ENCODE measurements at regions not wholly inside any gene's neighbourhood (a gene's known extent, or its start where the extent isn't known, plus 50 kb on each side); places are given as distances from the start of the nearest gene placed in this dataset.

DNA sequence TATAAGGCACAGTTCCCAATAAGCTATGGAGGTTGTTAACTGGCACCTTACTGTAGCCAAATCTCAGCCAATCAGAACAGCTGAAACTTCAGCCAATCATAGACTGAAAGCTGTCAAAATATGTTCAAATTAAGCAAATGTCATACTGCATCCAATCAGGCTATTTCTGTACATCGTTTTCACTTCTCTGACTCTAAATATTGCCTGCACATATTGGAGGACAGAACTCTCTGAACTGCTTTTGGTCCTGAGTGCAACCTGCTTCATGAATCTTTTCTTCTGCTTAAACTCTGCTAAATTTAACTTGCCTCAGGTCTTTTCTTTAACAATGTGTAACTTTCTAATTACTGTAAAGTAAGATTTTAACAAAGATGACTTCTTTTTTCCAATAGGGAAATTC lies 1198.9 kb upstream of the PCDH7 start:
- no peak for DNase-seq

DNA sequence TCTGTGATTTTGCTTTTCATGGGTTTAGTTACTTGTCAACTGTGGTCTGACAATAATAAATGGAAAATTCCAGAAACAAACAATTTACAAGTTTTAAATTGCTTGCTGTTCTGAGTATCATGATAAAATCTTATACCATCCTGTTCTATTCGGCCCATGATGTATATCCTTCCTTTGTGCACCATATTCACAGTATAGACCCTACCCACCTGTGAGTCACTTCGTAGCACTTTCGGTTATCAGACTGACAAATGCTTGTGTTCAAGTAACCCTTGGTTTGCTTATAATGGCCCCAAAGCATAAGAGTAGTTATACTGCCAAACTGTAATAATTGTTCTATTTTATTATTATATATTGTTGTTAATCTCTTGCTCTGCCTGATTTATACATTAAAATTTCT lies 1183.4 kb upstream of the PCDH7 start:
- DNase-seq = no peak

DNA sequence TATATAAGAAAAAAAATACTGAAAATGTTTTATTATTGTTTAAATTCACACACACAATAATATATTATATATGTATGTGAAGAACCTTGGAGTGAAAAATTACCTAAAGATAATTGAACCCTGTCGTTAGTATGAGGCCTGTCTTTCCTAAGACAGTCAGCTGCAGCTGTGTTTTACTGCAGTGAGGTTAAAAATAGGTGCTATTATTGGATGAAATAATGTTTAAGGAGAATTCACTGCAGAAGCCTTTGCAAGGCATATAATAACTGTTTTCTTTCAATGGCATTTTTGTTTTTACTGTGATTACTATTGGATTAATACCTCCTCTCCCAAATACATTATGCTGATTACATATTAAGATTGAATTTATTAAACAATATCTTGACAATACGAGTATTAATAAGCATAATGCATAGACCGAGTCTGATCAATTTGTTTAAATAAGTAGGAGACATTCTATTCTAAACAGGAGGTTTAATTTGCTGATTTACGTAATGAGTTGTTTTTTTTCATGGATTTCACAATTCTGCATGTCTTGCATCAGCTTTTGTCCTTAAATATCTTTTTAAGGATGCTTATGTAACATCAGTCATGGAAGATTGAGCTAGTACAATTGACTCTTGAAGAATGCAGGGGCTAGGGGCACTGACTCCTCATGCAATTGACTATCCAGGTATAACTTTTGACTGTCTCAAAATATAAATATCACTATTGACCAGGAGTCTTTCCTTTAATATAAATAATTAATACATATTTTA lies 1181.1 kb upstream of the PCDH7 start:
- no peak for DNase-seq

DNA sequence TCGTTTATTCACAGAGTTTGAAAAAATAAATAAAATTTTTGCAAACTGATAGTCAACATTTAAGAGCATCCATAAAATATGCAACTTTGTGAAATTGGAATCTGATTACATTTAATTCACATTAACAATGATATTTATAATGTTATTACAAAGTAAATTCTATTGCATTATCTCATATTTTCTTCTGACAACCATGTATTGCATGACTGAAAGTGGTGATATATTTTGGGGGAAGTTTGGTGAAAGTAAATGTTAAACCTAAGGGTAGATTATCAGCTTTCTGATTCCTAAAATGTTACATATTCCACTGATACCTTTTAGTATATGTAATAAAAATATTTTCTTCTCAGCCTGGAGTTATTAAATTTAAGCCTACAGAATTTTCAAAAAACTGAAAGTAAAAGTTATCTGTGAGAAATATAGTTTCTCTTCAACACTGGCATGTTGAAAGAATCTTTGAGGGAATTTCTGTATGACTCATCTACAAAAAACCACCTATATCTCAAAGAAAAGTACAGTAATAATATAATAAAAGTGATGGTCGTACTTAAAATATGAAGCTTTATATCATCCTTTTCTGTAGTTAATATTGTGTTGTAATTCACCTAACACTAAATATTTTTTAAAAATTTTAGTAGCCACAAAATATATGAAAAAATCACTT lies 1179.6 kb upstream of the PCDH7 start:
- no peak for DNase-seq

DNA sequence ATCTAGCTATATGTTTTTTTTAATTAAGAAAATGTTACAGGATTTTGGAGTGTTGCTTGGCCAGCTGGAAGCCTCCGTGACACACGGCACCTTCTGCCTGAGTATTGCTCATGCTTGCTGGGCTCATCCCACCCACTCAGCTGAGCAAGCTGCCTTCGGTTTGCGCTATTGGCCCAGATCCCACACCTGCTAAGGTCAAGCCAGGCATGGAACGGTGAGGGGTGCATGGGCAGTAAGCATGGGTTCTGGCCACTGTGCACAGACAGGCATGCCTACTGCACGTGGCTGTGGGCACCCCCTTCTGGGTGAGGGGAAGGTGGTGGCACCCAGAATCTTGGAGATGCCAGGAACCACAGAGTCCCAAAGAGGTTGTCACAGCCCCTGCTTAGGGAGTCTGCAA lies 1178.4 kb upstream of the PCDH7 start:
- no peak for DNase-seq

DNA sequence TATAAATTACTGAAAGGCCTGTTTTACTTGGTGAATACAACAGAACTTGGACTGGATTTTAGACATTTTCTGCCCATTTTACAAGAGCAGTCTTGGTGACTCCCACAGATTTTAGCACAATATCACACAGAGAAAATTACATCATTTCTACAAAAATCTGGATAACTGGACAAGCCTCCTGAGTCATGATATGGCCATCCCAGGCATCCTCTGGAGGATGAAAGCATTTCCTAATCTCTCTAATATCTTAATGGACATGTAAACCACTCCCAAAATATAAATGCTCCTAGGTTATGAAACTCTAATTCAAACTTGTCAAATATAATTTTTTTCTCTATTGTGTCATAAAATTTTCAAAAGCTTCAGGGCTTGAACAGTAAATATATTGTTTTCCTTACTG lies 1170.8 kb upstream of the PCDH7 start:
- DNase-seq = no peak

DNA sequence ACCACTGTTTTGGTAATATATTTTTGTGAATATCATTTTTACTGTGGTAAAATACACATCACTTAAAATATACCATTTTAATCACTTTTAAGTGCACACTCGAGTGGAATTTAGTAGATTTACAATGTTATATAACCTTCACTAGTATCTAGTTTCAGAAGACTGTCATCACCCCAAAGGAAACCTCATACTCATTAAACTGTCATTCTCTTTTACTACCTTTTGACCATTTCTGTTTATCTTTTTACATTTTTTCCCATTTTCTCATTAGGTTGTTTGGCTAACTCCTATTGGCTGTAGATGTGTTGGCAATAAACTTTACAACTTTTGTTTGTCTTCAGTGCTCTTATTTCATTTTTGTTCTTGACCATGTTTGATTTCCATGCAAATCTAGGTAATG lies 1168.3 kb upstream of the PCDH7 start:
- no peak for DNase-seq

DNA sequence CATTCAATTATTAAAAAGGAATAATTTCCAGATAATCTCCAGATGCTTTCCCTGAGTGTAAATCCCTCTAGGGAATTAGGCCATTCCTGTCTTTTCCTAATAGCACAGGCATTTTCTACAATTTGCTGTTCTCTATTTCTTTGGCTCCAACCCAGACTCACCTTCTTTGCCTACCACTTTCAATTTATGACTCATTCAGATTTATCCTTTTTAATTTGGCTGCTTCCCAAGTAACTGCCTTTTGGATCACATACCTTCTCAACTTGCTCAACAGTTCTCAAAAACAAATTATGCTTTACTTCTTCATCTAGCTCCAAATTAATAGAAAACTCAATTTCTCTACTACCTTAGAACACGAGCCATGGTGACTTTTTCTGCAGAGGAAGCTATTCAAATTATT lies 1166.3 kb upstream of the PCDH7 start:
- no peak for DNase-seq

DNA sequence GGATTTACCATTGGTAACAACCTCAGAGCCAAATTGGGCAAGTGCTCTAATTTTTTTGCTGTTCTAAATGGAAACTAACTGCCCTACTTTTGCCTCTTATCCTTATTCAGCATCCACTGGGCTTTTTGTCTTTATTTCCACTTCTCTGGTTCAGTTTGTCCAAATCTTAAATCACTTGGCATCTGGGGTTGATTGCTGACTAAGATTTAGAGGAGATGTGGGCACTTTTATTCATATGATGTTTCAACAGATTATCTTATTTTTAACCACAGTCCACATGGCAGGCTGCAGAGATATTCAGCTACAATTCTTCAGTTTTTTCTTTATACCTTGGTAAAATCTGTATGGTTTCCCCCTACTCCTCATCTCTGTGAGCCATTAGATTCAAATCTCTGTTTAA lies 1161.4 kb upstream of the PCDH7 start:
- DNase-seq = no peak

DNA sequence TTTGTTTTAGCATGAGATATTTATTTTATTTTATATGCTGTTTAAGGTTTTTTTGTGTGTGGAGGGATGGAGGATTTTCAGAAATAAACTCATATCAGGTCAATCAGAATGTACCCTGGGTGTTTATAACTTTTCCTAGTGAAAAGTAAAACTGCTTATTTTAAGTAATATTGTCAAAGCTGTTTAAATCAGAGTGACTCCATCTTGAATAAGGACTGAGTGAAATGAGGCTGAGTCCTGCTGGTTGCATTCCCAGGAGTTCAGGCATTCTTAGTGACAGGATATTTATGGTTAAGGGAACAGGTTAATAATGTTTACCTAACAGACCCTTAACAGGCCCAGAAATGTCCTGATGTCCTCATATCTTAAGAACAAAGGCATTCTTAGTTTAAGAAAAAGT lies 1160.9 kb upstream of the PCDH7 start:
- DNase-seq = no peak

DNA sequence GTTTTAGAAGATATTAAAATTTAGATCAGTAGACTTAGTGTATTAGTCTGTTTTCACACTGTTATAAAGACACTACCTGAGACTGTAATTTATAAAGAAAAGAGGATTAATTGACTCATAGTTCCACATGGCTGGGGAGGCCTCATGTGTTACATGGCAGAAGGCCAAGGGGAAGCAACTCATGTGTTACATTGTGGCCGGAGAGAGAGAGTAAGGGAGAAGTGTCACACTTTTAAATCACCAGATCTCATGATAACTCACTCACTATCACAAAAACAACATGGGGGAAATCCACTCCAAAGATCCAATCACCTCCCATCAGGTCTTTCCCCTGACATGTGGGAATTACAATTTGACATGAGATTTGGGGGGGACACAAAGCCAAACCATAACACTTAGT lies 1159.7 kb upstream of the PCDH7 start:
- DNase-seq = no peak

DNA sequence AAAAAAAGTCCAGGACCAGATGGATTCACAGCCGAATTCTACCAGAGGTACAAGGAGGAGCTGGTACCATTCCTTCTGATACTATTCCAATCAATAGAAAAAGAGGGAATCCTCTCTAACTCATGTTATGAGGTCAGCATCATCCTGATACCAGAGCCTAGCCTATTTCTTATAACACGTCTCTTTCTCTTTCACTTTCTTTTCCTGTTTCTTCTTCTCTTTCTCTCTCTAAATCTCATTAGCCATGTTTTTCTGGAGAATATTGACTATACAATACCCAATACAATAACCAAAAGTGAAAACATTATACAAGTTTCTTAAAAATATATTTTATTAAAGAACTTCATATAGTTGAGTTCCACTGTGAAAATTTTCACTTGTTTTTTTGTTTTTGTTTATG lies 1154.9 kb upstream of the PCDH7 start:
- DNase-seq = no peak

DNA sequence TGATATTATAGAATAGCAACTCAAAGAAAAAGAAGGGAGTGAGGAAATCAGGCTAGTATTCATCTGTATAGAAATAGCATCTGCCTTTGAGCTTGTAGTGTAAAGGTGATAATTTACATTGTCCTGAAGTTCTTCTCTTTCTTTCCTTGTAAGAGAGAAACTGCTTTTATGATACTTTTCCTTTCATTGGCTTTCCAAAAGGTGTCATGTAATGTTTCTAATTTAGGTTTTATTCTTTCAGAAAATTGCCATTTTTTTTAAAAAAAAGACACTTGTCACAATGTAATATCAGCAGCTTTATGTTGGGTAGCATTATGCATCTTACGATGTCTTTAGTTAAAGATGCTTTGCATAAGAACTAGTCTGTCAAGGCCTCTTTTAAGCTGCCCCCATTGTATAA lies 1153.8 kb upstream of the PCDH7 start:
- DNase-seq = no peak

DNA sequence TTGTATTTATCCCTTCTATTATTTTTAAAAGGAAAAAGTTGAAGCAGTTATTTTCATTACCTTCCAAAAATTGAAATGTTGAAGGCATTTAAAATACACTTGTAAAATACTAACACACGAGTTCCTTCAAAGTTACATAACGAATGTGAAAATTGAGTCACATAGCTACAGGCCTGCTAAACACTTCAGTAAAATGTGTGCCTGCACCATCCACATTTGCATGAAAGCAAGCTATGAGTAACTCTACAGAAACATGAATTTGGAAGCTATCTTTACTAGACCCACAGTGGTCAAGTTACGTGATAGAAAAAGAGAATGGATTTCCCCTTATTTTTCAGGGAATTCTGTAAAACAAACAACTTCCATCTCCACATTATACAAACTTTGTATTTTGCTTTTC lies 1148.8 kb upstream of the PCDH7 start:
- DNase-seq = no peak

DNA sequence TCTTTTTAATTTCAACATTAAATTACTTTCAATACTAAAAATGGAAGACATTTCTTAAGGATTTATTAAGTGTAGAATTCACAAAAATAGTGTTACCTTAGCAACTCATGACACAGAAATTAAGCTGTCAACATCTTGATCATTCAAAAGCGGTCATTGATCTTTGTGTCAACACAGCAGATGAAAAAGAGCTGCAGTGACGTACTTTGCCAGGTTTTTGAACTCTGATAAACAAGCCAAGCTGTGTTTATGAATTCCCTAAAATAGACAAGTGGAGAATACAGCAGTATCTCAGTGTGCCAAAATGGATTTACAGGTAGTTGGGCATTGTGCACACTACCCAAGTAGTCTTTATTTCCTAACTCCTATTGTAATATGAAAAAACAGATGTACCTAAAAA lies 1141.8 kb upstream of the PCDH7 start:
- DNase-seq = no peak

DNA sequence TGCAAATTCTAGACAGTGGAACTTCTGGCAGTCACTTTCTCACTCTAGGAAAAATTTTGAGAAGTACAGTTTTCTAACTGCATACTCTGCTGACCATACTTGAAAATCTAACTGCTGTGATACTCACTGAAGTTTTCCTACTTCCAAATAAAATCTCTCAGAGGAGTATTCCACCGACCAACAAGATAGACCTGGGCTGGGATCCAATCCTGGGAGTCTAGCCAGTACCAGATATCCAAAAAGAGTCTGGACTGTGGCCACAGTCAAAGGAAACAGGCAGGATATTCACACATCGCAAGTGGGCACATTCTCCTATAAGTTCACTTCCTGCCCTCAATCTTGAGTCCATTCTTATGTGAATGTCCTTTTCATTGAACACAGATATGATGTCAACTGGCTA lies 1138.7 kb upstream of the PCDH7 start:
- no peak for DNase-seq

DNA sequence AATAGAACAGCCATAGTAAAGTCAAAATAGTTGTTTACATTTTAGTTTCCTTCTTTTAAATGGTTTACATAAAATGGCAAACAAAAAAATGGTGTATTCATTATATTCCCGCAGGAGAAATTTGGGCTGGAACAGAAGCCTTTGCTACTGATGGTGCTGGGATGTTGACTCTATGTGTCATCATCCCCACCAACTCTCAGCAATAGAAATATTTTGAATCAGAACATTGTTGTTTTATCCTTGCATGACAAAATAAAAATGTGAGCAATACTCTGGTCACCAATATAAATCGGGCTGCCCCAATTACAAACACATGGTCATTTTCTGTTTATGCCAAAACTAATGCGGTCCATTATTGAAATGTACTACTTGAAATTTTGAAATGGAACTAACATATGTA lies 1131.6 kb upstream of the PCDH7 start:
- no peak for DNase-seq

DNA sequence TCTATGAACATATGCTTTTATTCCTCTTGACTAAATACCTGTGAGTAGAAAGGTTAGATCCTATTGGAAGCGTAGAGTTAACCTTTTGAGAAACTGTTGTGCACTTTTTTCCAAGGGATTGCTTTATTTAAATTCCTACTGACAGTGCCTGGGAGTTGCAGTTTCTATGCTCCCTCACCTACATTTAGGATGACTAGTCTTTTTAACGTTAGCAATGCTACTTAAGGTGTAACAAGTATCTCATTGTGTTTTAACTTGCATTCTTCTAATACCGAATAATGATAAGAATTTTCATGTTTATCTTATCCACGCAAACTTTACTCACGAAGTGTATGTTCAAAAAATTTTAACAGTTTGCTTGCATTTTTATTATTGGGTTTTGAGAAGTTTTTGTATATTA lies 1123.9 kb upstream of the PCDH7 start:
- DNase-seq = no peak

DNA sequence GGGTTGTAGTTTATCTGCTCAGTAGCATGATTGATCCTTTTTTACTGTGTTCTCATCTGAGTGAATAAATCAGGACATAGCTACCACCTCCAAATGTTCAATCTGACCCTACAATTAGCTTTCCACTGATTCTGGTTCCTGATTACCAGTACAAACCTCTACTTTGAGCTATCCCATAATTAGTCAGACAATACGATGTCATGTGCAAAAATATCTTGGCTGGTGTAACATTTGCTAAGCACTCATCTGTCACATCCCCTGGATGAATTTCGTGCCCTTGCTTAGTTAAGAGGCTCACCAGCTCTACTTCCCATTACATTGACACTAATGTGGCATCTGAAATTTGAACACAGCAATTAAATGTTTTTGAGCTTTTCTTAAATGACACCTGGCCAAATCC lies 1101.0 kb upstream of the PCDH7 start:
- no peak for DNase-seq

DNA sequence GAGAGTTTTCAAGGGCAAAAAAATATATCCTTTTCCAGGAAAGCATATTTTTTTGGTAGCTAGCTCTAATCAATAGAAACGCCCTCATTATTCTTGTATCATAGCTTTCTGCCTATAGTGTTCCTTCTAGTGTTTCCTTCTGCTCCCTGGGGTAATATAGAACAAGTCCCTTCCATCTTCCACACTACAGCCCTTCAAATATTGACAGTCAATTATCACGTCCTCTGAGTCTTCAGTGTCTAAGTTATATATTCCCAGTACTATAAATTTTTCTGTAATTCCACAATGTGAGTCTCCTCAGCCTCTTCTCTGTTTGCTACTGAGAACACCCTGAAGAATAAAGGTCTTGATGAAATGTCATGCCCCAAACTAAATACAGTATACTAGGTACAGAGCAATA lies 1088.0 kb upstream of the PCDH7 start:
- no peak for DNase-seq

DNA sequence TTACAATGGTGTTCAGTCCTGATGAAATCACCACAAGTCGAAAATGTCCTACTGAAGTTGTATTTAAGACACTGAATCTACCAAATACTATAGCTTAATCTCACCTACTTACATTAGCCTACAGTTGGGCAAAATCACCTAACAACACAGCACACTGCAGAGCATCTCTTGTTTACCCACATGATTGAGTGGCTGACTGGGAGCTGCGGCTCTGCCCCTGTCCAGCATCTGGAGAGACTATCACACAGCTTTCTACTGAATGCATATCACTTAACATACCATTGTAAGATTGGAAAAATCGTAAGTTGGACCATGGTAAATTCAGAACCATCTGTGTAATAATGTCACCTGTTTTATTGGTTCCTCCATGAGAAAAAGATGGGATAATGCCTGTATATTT lies 1083.2 kb upstream of the PCDH7 start:
- DNase-seq = no peak

DNA sequence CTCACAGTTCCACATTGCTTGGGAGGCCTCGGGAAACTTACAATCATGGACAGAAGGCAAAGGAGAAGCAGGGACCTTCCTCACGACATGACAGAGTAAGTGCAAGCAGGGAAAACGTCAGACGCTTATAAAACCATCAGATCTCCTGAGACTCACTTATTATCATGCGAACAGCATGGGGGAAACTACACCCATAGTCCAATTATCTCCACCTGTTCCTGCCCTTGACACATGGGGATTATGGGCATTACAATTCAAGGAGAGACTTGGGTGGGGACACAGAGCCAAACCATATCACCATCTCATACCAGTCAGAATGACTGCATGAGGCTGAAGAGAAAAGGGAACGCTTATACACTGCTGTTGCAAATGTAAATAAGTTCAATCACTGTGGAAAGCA lies 1066.9 kb upstream of the PCDH7 start:
- DNase-seq = no peak

DNA sequence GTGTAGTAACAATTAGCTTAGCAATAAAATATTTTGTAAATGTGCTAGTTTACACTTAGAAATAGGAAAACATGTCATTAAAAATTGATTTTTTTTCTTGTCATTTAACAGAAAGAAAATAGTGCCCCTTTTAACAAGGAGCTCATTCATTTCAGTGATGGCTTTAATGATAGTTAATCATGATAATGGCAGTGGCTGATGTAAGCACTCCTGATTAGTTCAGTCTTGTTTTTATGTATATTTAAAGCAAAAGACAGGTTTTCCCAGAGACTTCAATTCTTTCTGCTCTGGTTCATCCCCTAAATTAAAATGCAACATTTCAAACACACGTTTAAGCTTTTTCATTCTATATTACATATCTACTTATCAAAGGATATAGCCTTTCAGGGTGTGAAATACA lies 1039.5 kb upstream of the PCDH7 start:
- DNase-seq = no peak

DNA sequence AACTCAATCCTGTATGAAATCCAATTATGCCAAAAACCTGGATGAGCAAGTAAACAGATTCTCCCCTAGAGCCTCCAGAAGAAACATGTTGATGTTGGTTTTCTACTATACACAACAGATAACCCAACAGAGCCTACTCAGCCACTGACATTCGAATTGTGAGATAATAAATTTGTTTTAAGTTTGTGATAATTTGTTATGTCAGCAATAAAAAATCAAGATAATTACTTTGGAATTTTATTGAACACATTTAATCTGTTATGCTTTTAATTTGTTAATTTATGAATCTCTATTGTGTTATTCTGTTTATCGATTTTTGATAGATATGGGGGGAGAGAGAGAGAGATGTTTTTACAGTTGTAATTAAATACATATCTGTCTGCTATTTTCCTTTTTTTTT lies 1016.1 kb upstream of the PCDH7 start:
- no peak for DNase-seq

DNA sequence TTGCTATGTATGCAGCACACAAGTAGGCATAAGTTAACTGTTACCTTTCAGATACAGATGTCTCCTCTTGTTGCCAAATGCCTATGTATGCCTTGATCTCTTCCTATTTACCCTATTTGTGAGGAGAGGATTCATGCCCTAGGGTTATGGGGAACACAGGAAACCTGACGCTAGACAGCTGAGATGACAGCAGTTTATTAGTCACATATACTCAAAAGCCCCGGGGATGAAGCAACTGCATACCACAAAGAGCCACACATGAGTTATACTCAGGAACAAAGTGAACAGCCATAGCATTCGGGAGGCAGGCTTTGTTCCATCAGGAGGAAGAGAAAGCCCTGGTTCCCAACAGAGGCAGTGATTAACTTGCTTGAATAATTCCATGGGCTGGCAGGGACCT lies 1011.7 kb upstream of the PCDH7 start:
- DNase-seq = no peak
